Retinal pigment epithelial cell (primary cell): ENCODE measurements at regions not wholly inside any gene's neighbourhood (a gene's known extent, or its start where the extent isn't known, plus 50 kb on each side); places are given as distances from the start of the nearest gene placed in this dataset.
A peak's percentile ranks its signal among the peaks of the same experiment; 100 is the strongest.

Source experiments
- DNase-seq: peaks from one replicate; pipeline ENCODE4 v3.0.0-alpha.2; 2010; ENCODE audit warnings: low read depth
- H3K4me3 ChIP-seq: 2 replicates; pipeline ENCODE4 v1.5.1; 2011; ENCODE audit warnings: mild to moderate bottlenecking, low read length, control low read depth, moderate library complexity
- CTCF ChIP-seq: conservative IDR thresholded peaks from 2 replicates; pipeline ENCODE4 v1.5.1; 2011; ENCODE audit warnings: low read depth, low read length, control low read depth, inconsistent platforms

- DNase-seq, result no peak
- TF ChIP-seq CTCF, result no peak
- no peak overlapping the region for H3K4me3 ChIP-seq
These were observed 139.0 kb upstream of the NCOR2 start for GRCh38 chr12:124706363-124706762.

GRCh38 chr12:124705545-124706138 is 138.2 kb upstream of the NCOR2 start:
- TF ChIP-seq CTCF, result no peak
- DNase-seq, result no peak
- H3K4me3 ChIP-seq, result no peak overlapping the region

- H3K4me3 ChIP-seq, result no peak overlapping the region
- no peak for TF ChIP-seq CTCF
- no peak for DNase-seq
These were observed 137.2 kb upstream of the NCOR2 start for GRCh38 chr12:124704619-124705018.

- DNase-seq, result no peak
- H3K4me3 ChIP-seq, result no peak overlapping the region
- no peak for TF ChIP-seq CTCF
These were observed 136.4 kb upstream of the NCOR2 start for GRCh38 chr12:124703856-124704255.

- no peak for TF ChIP-seq CTCF
- no peak for DNase-seq
- H3K4me3 ChIP-seq, result no peak overlapping the region
These were observed 135.3 kb upstream of the NCOR2 start for GRCh38 chr12:124702736-124703135.

- H3K4me3 ChIP-seq, result no peak overlapping the region
- no peak for TF ChIP-seq CTCF
- DNase-seq, result peak; percentile 86
These were observed 133.6 kb upstream of the NCOR2 start for GRCh38 chr12:124700810-124701592.

GRCh38 chr12:124699909-124700308 is 132.5 kb upstream of the NCOR2 start:
- H3K4me3 ChIP-seq, result no peak overlapping the region
- DNase-seq, result no peak
- TF ChIP-seq CTCF, result no peak
